ENCODE measurements at regions not wholly inside any gene's neighbourhood (a gene's known extent, or its start where the extent isn't known, plus 50 kb on each side); places are given as distances from the start of the nearest gene placed in this dataset.

GRCh38 chr14:56004323-56004722 is 113.9 kb upstream of the PELI2 start:
- no peak for TF ChIP-seq CTCF (IDR thresholded peaks at IDR 0.05; ENCODE audit: insufficient read depth, low read depth, low read length)
- no peak for TF ChIP-seq EZH2 (IDR thresholded peaks at IDR 0.05; ENCODE audit: insufficient read depth, low read length)
